GM03348 (cell line): ENCODE measurements at regions not wholly inside any gene's neighbourhood (a gene's known extent, or its start where the extent isn't known, plus 50 kb on each side); places are given as distances from the start of the nearest gene placed in this dataset.

Source experiments
- DNase-seq: peaks from one replicate; pipeline ENCODE4 v3.0.0; 2012; ENCODE audit warnings: low spot score

DNA sequence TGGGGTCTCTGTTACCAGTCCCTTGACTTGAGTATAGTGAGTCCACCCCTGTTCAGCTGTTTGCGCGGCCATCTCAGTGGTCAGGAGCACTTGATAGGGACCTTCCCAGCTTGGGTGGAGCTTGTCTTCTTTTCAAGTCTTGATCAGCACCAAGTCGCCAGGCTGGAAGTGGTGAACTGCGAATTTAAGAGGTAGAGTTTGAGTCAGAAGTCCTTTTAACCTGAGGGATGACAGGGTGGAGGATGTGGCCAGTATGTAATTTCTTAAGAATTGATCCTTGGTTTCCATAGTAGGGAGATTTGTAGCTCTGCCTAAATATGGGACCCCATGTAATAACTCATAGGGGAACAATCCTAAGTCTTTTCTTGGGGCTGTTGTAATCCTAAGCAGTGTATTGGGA, 86.3 kb upstream of the XCR1 start:
- DNase-seq = no peak

DNA sequence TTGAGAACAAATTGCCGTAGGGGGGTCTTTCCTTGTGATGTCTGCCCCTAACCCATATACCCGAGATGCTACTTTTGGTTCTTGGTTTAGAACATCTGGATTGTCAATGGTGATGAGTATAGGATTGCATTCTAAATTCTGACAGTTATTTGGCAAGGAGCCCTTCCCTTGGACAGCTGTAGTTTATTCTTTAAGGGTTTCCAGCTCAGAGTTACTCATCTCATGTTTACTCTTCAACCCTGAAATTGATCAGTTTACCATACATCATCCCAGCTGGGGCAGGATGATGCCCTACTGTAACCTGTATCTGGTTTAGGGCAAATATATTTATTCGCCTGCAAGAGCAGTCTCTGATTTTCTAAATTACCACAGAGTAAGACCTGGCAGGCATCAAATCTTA, 85.7 kb upstream of the XCR1 start:
- DNase-seq = no peak

DNA sequence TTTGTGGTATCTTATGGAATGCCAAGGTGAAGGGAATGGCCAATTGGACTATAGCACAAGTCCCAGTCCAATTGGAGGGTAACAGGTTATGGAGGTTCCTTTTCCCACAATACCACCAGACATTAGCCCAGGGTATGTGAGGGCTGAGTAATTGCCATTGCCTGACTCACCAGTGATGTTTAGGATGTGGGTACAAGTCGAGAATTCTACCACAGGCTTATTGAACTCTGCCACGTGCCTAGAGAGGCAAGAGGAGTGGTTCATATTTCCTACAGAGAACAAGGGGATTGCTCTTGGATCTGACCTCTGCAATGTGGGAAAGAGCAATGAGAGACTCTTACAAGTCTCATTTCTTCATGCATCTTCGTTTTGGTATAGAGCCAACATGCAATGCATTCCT, 85.0 kb upstream of the XCR1 start:
- DNase-seq = no peak

DNA sequence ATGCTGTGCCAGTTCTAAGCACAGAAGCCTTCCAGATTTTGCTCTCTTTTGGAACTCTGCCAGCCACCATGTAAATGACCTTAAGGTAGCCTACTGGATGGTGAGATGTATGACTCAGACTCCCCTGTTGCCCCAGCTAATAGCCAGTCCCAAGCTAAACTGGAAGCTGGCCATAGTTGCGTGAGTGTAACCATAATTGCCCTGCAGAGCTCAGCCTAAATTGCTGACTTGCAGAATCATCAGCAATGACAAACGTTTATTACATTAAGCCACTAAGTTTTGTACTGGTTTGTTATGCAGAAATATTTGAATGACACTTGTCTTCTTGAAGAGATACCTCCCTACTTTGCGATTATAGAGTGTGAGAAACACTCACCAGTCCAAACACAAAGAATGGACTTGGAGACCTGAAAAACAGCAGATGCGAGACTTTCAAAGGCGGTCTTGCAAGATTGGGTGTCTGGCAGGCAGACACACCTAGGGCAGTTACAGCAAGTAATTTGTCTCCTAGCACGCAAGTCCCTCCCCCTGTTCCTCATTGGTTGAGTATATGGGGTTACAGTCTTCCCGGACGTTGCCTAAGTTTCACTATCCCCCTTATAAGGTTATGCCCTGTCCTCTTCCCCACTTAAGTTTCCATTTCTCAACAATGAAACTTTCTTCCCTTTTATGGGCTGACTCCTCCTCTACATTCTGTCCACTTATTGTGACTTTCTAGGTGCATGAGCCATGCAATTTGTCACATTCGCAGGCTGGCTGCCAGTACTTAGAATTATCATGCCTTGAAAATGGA, 83.6 kb upstream of the XCR1 start:
- DNase-seq = no peak

DNA sequence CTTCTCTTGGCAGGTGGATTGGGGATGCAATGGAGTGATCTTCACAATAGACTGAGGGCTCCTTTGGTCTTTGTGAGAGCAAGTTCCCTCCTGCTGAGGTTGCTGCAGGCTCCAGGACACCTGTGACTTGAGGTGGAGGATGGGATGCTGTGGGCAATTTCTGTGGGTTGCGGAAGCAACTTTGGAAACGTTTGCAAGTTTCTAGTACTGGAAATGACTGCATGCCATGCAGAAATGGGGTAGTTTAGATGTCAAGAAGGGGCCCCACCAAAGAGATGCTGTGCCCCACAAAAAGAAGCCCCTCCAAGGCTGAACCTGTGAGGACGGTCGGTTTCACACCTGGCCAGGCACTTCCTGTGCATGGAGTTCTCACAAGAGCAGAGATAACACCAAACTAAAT, 80.4 kb upstream of the XCR1 start:
- no peak for DNase-seq

DNA sequence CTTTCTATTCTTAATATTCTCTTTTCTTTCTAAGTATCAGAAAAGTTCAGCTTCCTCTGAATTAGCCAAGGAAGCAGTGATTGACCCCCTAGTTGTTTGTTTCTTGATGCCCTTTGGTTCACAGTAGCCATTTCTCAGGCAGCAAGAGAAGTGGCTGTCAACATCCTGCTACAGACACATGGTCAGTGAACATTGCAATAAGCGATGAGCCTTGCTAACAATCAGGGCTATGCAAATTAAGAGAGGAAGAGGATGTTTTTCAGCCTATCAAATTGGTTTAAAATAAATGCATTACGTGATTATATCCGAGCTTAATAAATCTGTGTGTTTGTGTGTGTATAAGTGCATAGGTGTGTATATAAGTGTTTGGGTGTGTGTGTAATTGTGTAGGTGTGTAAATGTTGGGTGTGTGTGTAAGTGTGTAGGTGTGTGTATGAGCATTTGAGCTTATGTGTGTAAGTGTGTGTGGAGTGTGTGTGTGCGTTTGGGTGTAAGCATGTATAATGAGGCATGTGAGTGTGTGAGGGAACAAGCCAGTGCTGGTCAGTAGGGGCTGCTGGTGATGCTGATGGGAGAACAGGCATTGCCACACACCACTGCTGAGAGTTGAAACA, 78.1 kb upstream of the XCR1 start:
- no peak for DNase-seq

DNA sequence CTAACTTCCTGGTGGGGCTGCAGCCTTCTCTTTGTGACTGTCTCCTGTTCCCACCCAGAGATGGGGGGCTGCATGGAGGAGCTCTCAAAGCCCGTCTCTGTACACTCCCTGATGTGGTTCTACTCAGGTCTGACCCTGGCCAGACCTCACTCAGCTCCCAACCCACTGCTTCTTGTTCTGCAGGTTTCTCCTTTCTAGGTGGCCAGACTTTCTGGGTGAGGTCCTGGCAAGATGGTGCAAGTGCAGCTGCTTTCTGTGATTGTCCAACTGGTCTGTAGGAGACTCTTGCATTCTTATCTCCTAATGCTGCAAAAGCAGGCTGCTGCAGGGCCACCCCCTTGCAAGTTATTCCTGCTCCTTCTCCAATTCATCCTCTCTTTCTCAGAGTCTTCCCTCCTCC, 77.4 kb upstream of the XCR1 start:
- no peak for DNase-seq

DNA sequence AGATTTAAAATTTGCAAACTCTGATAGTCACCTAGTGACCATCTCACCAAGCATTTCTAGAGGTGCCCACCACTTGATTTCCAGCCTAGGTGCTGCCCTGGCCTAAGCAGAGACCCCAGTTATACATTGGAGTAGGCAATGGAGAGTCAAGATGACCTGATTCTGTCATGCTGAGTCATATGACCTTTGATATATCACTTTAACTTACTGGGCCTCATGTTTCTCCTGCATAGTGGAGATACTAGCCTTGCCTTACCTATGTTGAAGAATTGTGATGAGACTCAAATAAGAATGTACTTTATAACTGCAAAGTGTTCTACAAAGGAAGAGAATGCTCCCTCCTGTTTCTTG, 75.5 kb upstream of the XCR1 start:
- no peak for DNase-seq

DNA sequence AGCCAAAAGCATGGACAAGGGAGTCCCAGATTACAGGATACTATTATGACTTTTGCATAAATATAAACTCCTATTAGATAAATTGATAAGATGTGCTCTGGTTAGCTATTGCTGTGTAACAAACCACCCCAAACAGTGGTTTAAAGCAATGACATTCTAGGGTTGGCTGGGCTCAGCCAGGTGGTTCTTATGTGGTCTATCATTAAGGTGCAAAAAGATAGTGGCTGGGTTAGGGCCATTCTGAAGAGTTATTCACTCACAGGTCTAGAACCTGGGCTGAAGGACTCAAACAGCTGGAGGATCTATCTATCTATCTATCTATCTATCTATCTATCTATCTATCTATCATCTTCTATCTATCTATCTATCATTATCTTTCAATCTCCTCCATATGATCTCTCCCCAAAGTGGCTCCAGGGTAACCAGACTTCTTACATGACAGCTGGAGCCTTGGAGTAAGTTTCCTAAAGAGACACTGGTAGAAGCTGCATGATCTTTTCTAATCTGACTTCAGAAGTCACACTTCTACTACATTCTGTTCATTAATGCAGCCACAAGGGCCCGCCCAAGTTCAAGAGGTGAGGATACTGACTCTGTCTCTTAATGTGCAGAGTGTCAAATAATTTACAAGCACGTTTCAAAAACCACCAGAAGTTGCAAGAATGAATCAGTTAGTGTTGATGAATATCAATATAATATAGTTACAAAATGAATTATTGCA, 74.9 kb upstream of the XCR1 start:
- no peak for DNase-seq

DNA sequence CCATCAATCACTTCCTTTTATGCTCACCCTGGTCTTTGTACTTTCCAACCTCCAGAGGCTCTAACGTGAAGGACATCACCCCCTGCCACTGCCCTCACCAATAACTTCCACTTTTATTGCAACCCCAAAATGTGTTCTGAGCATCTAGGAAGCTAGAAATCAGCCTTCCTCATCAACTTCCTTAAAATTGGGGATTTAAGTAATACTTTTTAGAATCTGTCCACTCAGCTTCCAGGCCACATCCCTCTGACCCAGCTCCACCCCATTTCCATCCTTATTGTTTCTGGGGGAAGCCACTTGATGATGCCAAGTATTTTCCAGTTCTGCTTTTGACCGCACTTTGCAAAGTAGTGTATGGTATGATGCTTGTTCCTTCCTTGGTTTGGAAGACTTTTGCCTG, 73.5 kb upstream of the XCR1 start:
- no peak for DNase-seq

DNA sequence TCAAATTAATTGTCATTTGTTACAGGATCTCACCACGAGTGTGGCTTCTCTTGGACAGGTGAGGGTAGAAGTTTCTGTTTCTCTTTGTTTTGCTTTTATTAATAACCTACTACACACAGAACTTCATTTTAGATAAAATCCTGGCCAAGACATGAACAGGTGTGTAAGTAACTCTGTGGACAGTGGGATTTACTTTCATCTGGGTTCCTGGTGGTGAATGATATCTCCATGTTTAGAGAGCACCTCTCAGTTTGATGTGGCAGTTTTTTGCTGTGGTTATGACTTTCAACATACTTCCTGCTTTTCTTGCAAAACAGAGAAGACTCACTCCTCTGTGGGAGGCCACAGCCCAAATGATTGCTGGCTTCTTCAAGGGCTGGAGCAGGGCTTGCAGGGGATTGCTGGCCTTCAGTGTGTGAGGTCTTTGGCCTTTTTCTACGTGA, 71.1 kb upstream of the XCR1 start:
- peak; percentile 67 for DNase-seq

DNA sequence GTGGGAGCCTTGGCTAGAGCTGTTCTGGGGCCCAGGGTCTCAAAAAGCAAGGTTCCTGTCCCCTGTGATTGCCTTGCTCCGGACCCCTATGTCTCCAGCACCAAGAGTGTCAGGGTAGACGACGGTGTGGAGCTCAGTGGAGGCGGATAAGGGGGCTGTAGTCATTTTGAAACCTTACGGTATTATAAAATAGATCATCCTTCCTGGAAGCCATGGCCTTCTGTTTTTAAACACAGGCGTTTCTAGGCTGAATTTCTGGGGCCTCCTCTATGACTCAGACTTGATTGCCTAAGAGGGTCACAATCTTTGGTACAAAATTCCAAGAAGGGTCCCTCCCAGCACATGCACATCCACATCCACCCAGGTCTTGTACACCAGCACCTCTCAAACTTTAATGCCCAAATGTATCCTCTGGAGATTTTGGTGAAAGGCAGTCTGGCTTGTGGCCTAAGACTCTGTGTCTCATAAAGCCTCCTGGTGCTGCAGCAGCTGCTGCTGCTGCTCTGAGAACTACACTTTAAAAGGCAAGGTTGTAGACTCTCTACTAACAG, 70.5 kb upstream of the XCR1 start:
- peak; percentile 44 for DNase-seq

DNA sequence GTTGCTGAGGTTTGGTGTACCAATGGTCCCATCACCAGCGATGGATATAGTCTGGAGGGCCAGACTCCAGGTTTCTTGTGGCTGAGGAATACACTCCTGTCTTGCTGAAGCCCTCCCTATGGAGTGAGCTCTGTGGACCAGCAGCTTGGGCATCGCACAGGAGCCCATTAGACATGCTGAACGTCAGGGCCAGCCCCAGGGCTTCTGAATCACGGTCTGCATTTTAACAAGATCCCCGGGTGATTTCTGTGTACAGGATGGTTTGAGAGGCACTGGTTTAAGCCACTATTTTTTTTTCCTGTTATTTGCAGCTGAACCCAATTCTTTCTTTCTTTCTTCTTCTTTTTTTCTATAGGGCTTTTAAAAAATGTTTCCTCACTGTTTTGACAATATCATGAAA, 69.5 kb upstream of the XCR1 start:
- no peak for DNase-seq

DNA sequence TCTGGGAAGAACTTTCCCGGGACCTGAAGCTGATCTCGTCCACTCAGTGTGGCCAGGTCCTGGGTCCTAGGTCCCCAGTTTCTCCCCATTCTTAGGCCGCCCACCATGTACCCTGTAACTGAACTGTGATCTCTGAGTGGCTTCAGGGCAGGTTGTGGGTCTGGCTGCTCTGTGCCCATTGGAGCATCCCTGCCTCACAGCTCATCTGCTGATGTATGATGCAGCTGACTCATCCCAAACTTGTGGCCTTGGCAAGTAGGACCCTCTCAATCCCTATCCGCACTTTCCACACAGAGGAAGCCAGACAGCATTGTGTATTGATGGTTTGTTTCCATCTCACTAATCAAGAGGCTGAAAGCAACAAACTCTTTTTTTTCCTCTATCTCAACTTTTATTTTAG, 69.1 kb upstream of the XCR1 start:
- DNase-seq = no peak

DNA sequence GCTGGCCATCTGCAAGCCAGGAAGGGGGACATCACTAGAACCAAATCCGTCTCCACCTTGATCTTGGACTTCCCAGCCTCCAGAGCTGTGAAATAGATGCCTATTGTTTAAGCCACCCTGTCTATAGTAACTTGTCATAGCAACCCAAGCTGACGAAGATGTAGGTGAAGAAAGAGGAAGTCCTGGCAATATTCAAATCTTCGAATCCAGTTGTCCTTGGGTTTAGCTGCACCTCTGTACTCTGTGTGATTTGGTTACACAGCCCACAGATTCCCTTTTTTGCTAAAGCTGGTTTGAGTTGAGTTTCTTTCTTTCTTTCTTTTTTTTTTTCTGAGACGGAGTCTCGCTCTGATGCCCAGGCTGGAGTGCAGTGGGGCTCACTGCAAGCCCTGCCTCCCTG, 68.0 kb upstream of the XCR1 start:
- no peak for DNase-seq

DNA sequence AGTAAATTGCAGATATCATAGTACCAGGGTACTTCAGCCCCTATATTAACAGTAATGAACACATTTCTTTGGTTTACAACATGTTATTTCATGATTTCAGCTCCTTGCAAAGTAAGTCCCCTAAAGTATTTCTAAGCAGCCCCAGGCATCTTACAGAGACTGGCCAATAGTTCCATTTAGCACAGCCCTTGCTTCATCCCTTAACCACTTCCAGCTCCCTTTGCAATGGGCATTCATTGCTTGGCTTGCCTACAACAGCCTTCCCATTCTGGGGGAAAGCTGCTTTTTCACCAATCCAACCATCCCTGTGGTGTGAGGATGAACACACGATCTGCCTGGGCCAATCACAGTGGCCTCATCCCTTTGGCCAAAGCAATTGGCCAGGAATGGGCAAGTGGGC, 67.2 kb upstream of the XCR1 start:
- no peak for DNase-seq

DNA sequence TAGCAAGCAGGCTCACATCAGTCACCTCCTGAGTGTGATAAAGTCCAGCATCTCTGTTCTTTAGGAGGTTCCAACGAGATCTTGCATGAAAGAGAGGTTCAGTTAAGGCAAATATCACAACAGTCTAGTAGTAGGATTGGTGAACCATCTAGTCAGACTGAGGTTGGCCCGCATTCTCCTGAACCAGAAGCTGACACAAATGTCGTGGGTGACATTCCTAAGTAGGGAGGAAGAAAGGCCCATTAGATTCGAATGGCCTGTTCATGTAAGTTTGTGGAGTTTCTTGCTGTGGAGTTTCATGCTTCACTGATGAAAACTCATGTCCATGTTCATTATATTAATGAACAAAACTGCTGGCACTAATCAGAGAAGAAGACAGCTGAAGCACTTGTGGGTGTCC, 66.7 kb upstream of the XCR1 start:
- no peak for DNase-seq

DNA sequence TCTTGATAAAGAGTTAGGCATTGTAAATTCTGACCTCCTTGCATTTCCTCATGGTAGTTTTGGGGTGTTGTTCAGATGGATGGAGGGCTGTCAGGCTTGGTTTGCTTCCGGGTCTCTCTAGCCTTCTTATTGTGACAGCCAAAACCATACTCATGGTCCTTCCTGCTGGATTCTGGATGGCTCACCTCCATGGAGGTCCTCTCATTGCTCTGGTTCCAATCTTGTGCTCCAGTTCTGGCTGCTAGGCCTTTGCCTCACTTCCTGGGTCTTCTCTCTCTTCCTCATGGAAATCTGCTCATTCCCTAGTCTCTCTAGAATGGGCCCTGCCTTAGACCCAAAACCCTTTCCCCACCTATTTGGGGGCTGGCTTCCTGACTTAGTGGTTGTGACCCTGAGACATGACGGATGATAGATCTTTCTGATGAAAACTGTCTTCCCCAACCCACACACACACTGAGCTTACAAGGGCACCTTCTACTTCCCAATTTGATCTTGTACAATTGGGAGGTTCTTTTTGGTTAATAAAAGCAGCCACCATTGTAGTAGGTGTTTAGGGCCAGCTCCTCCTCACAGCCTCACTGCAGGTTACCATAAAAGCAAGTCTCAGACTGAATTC, 66.2 kb upstream of the XCR1 start:
- no peak for DNase-seq

DNA sequence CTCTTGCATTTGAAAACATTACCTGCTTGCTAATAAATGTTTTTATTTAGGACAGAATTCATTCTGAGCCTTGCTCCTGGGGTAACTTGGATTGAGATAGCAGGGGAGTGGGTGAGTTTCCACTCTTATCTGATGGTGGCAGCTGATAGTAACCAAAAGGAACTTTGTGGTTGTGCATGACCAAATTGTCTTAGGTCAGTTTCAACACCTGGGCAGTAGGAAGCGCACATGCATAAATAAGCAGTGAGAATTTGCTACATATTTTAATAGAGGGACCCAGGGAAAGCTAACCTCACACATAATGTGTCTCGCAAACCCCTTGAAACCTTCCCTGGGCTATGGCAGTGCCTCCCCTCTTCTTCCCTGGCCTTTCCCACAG, 65.4 kb upstream of the XCR1 start:
- DNase-seq = no peak

DNA sequence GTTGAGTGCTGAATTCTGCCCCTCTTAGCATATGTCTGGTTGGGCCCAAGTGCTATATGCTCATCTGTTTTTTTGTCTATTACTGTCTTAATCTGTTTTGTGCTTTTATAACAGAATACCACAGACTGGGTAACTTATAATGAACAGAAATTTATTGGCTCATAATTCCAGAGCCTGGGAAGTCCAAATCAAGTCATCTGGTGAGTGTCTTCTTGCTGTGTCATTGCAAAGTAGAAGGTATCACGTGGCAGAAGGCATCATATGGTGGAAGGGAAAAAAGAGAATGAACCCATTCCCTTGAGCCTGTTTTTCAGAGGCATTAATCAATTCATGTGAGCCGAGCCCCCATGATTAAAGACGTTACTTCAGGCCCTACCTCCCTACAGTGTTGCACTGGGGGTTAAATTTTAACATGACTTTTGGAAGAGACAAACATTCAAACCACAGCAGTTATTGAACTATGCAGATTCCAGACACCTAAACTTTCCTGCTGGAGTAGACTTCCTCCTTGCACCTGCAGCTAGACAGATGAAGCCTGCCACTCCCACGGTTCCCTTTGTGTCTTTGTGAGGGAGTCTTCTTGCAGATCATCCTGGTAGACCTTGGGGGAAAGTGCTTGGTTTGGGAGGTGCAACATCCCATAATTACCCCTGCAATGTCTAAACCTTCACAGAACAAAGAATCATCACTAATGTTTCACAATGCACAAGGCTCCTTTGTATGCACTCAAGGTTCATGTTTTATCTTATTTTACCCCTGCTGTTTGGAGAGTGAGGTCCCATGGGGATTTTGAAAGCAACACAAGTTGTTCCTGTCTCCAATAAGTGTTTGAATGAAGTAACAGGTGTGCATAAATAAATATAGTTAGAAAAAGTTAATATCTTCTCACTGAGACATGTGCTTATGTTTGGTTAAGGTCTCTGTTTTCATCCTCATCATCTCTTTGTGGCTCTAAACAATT, 64.7 kb upstream of the XCR1 start:
- DNase-seq = no peak

DNA sequence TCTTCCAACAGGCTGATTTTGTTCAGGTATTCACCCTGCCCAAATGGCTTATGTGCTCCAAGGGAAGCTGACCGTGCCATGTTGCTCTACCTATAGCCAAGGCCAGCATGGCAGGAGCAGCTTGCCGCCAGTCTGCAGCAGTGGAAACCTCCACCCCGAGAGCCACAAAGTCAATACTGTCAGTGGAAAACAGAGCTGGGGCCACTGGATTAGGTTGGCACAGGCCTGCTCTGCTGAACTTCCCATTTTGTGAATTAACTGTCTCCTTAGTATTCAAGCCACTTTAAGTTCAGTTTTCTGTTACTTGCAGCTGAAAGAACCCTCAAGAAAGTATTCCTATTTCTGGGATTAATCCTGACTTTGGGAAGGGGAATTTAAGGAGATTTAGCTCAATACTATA, 63.8 kb upstream of the XCR1 start:
- DNase-seq = no peak

DNA sequence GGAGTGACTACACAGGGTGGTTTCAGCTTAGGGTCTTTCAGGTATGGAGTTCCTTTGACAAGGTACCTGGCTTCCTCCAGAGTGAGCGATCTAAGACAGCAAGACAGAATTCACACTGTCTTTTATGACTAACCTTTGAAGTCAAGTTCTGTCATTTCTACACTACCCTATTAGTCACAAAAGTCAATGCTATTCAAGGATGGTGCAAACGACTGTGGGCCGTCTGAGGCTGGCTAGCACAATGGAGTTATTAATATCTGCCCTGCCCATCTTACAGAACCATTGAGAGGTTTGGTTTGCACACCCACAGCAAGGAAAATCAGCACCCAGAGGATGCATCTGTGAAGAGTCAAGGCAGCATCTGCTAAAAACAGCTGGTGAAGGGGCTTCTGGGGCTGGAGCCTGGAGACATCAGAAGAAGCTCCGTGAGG, 62.9 kb upstream of the XCR1 start:
- no peak for DNase-seq
